H9 (cell line): ENCODE measurements at regions not wholly inside any gene's neighbourhood (a gene's known extent, or its start where the extent isn't known, plus 50 kb on each side); places are given as distances from the start of the nearest gene placed in this dataset.

Experiments
- DNase-seq: peaks from one replicate; pipeline ENCODE4 v3.0.0-alpha.2; 2017
- H2AFZ ChIP-seq: one replicate; pipeline ENCODE4 v1.6.1; 2013; ENCODE audit warnings: mild to moderate bottlenecking, low read length, control low read depth, moderate library complexity
- H2AK5ac ChIP-seq: 2 replicates; pipeline ENCODE4 v1.6.1; 2013; ENCODE audit warnings: low read length, control low read depth, mixed read lengths; ENCODE audit not compliant: insufficient read length
- H2BK120ac ChIP-seq: one replicate; pipeline ENCODE4 v1.6.1; 2013; ENCODE audit warnings: low read depth, mild to moderate bottlenecking, low read length, control low read depth, inconsistent platforms; ENCODE audit not compliant: poor library complexity, severe bottlenecking
- H2BK12ac ChIP-seq: 2 replicates; pipeline ENCODE4 v1.6.1; 2013; ENCODE audit warnings: low read length, control low read depth, mixed read lengths, low read depth; ENCODE audit not compliant: insufficient read length
- H2BK15ac ChIP-seq: 2 replicates; pipeline ENCODE4 v1.6.1; 2013; ENCODE audit warnings: low read depth, low read length, control low read depth
- H2BK20ac ChIP-seq: one replicate; pipeline ENCODE4 v1.6.1; 2013; ENCODE audit warnings: low read depth, mild to moderate bottlenecking, low read length, control low read depth, inconsistent platforms; ENCODE audit not compliant: poor library complexity, severe bottlenecking
- H2BK5ac ChIP-seq: 2 replicates; pipeline ENCODE4 v1.6.1; 2013; ENCODE audit warnings: low read length, control low read depth, mixed read lengths; ENCODE audit not compliant: insufficient read length
- H3K14ac ChIP-seq: 2 replicates; pipeline ENCODE4 v1.6.1; 2013; ENCODE audit warnings: low read length, control low read depth; ENCODE audit not compliant: insufficient read depth
- H3K18ac ChIP-seq: 2 replicates; pipeline ENCODE4 v1.6.1; 2013; ENCODE audit warnings: low read depth, mild to moderate bottlenecking, mixed read lengths, low read length, control low read depth; ENCODE audit not compliant: insufficient read length
- H3K23ac ChIP-seq: 2 replicates; pipeline ENCODE4 v1.6.1; 2013; ENCODE audit warnings: low read length, control low read depth, mixed read lengths, low read depth; ENCODE audit not compliant: insufficient read length
- H3K23me2 ChIP-seq: 2 replicates; pipeline ENCODE4 v1.6.1; 2013; ENCODE audit warnings: low read depth, mild to moderate bottlenecking, mixed read lengths, low read length, control low read depth; ENCODE audit not compliant: insufficient read length, poor library complexity, severe bottlenecking
- H3K27ac ChIP-seq: 2 replicates; pipeline ENCODE4 v1.5.1; 2013; ENCODE audit warnings: low read length, control low read depth, mixed read lengths, low read depth; ENCODE audit not compliant: insufficient read length
- H3K27me3 ChIP-seq: 2 replicates; pipeline ENCODE4 v1.6.1; 2013; ENCODE audit warnings: low read length, control low read depth, inconsistent platforms; ENCODE audit not compliant: insufficient read depth
- H3K4ac ChIP-seq: 2 replicates; pipeline ENCODE4 v1.6.1; 2013; ENCODE audit warnings: low read depth, mild to moderate bottlenecking, control low read depth, inconsistent platforms, low read length, moderate library complexity
- H3K4me1 ChIP-seq: 2 replicates; pipeline ENCODE4 v1.6.1; 2013; ENCODE audit warnings: low read length, control low read depth, inconsistent platforms; ENCODE audit not compliant: insufficient read depth
- H3K4me2 ChIP-seq: 2 replicates; pipeline ENCODE4 v1.6.1; 2013; ENCODE audit warnings: low read length, control low read depth, mixed read lengths; ENCODE audit not compliant: insufficient read length, insufficient read depth
- H3K56ac ChIP-seq: 2 replicates; pipeline ENCODE4 v1.6.1; 2013; ENCODE audit warnings: low read depth, mild to moderate bottlenecking, mixed read lengths, low read length, control low read depth; ENCODE audit not compliant: insufficient read length
- H3K79me1 ChIP-seq: 2 replicates; pipeline ENCODE4 v1.6.1; 2013; ENCODE audit warnings: low read depth, mild to moderate bottlenecking, moderate library complexity, low read length, control low read depth, inconsistent platforms; ENCODE audit not compliant: insufficient read depth, poor library complexity, severe bottlenecking
- H3K79me2 ChIP-seq: 2 replicates; pipeline ENCODE4 v1.6.1; 2013; ENCODE audit warnings: low read length, control low read depth, inconsistent platforms; ENCODE audit not compliant: insufficient read depth
- H3K9ac ChIP-seq: 2 replicates; pipeline ENCODE4 v1.6.1; 2013; ENCODE audit warnings: low read length, control low read depth, mixed read lengths; ENCODE audit not compliant: insufficient read length; ENCODE audit errors: extremely low read depth
- H3K9me3 ChIP-seq: one replicate; pipeline ENCODE4 v1.6.1; 2013; ENCODE audit warnings: low read depth, low read length, inconsistent platforms; ENCODE audit not compliant: control insufficient read depth
- H3T11ph ChIP-seq: one replicate; pipeline ENCODE4 v1.6.1; 2013; ENCODE audit warnings: mild to moderate bottlenecking, low read length, control low read depth, inconsistent platforms
- H4K20me1 ChIP-seq: one replicate; pipeline ENCODE4 v1.6.1; 2013; ENCODE audit not compliant: control insufficient read depth, insufficient read length, insufficient read depth
- H4K5ac ChIP-seq: 2 replicates; pipeline ENCODE4 v1.6.1; 2013; ENCODE audit warnings: low read depth, mild to moderate bottlenecking, mixed read lengths, low read length, control low read depth; ENCODE audit not compliant: insufficient read length
- H4K8ac ChIP-seq: replicated peaks from 2 replicates; pipeline ENCODE4 v1.6.1; 2013; ENCODE audit warnings: low read length, control low read depth, mixed read lengths, low read depth; ENCODE audit not compliant: insufficient read length
- H4K91ac ChIP-seq: 2 replicates; pipeline ENCODE4 v1.6.1; 2013; ENCODE audit warnings: low read depth, mild to moderate bottlenecking, moderate library complexity, mixed read lengths, low read length, control low read depth; ENCODE audit not compliant: insufficient read length
- H3K27ac Mint-ChIP-seq, 3 experiments: 2 replicates in 2 of 3; 3 replicates in 1 of 3; pipeline ENCODE4 v1.8.0; 2020 to 2021; ENCODE audit warnings: mixed read lengths in 3 of 3, mild to moderate bottlenecking in 1 of 3, moderate library complexity in 1 of 3
- H3K27me3 Mint-ChIP-seq: 2 replicates; pipeline ENCODE4 v1.8.0; 2021; ENCODE audit warnings: low read depth, mild to moderate bottlenecking, moderate library complexity, mixed read lengths
- H3K36me3 Mint-ChIP-seq, 3 experiments: 2 replicates in 2 of 3; 3 replicates in 1 of 3; pipeline ENCODE4 v1.8.0; 2020 to 2021; ENCODE audit warnings: low read depth in 3 of 3, mixed read lengths in 3 of 3; ENCODE audit not compliant: insufficient read depth in 1 of 3
- H3K4me1 Mint-ChIP-seq, 2 experiments: 2 replicates each; pipeline ENCODE4 v1.8.0; 2020; ENCODE audit warnings: mixed read lengths in 2 of 2
- H3K4me3 Mint-ChIP-seq, 2 experiments: 2 replicates in 1 of 2; 3 replicates in 1 of 2; pipeline ENCODE4 v1.8.0; 2020 to 2021; ENCODE audit warnings: mild to moderate bottlenecking in 2 of 2, mixed read lengths in 2 of 2, moderate library complexity in 1 of 2
- H3K9me3 Mint-ChIP-seq, 2 experiments: 2 replicates in 1 of 2; 3 replicates in 1 of 2; pipeline ENCODE4 v1.8.0; 2020; ENCODE audit warnings: mild to moderate bottlenecking in 2 of 2, mixed read lengths in 2 of 2, moderate library complexity in 1 of 2
- CTCF ChIP-seq: fragments of 200-600 bp; sonication (generic); conservative IDR thresholded peaks from 3 replicates; pipeline ENCODE4 v1.8.0; 2021; ENCODE audit warnings: antibody characterized with exemption, mild to moderate bottlenecking
- WGBS: extraction: QIAGEN DNeasy Blood & Tissue Kit; methylation state at CpG from one replicate; pipeline ENCODE4 v1.1.7; 2013; ENCODE audit warnings: missing lambda C conversion rate, low lambda C conversion rate, mixed read lengths; ENCODE audit not compliant: insufficient read length; ENCODE audit errors: extremely low coverage; 5-methylcytosine and 5-hydroxymethylcytosine counted together

GRCh38 chr7:145919712-145920111 lies 196.9 kb upstream of the CNTNAP2 start:
- Histone ChIP-seq H2BK5ac (no peak overlapping the region), H3T11ph (no peak overlapping the region), H4K8ac (no peak overlapping the region), H3K56ac (no peak overlapping the region), H3K23me2 (no peaks in the 10 kb centered on the region), H3K9me3 (no peaks in the 10 kb centered on the region), H3K27me3 (no peaks in the 10 kb centered on the region), H2BK20ac (no peak overlapping the region), H2AFZ (no peak overlapping the region), H3K23ac (no peak overlapping the region), H2BK120ac (no peak overlapping the region), H2BK15ac (no peak overlapping the region), H3K9ac (no peak overlapping the region), H3K79me1 (no peaks in the 10 kb centered on the region), H4K20me1 (no peaks in the 10 kb centered on the region), H3K14ac (no peak overlapping the region), H2AK5ac (no peak overlapping the region), H2BK12ac (no peak overlapping the region), H4K91ac (no peak overlapping the region), H3K4me2 (no peak overlapping the region), H3K18ac (no peak overlapping the region), H3K27ac (no peak overlapping the region), H4K5ac (no peak overlapping the region), H3K79me2 (no peaks in the 10 kb centered on the region), H3K4me1 (no peaks in the 10 kb centered on the region), H3K4ac (no peak overlapping the region)
- WGBS, result no CpG with 5 or more reads among the region's 1 CpG
- Mint-ChIP-seq H3K36me3 (peaks cover 0 to 7% (median 0%) of the 10 kb centered on the region in 3 experiments; a peak in 1 of 7 replicates), H3K27me3 (no peaks in the 10 kb centered on the region), H3K27ac (no peak overlapping the region), H3K9me3 (peaks cover 12 to 15% of the 10 kb centered on the region in 2 experiments), H3K4me1 (peaks cover 4 to 8% of the 10 kb centered on the region in 2 experiments), H3K4me3 (no peak overlapping the region)
- no peak for TF ChIP-seq CTCF
- DNase-seq, result no peak
